ENCODE measurements at regions not wholly inside any gene's neighbourhood (a gene's known extent, or its start where the extent isn't known, plus 50 kb on each side); places are given as distances from the start of the nearest gene placed in this dataset.

- Histone ChIP-seq H3K9ac (ENCODE audit: low read depth, low read length) (no peak overlapping the region), H3K4me1 (ENCODE audit: insufficient read depth, low read length) (0 out of 2 replicates have a peak, but pooled peaks cover 5% of the 10 kb centered on the region), H3K36me3 (ENCODE audit: insufficient read depth, low read length) (no peaks in the 10 kb centered on the region), H3K9me3 (ENCODE audit: control insufficient read depth, insufficient read depth, low read length) (no peaks in the 10 kb centered on the region)
Measured at GRCh38 chr9:27625751-27626150, 52.5 kb upstream of the C9orf72 start.

GRCh38 chr9:27626244-27627187 is 53.2 kb upstream of the C9orf72 start:
- Histone ChIP-seq H3K9ac (ENCODE audit: low read depth, low read length) (no peak overlapping the region), H3K36me3 (ENCODE audit: insufficient read depth, low read length) (no peaks in the 10 kb centered on the region), H3K9me3 (ENCODE audit: control insufficient read depth, insufficient read depth, low read length) (no peaks in the 10 kb centered on the region), H3K4me1 (ENCODE audit: insufficient read depth, low read length) (0 out of 2 replicates have a peak, but pooled peaks cover 5% of the 10 kb centered on the region)

- Histone ChIP-seq H3K36me3 (ENCODE audit: insufficient read depth, low read length) (no peaks in the 10 kb centered on the region), H3K9ac (ENCODE audit: low read depth, low read length) (no peak overlapping the region), H3K9me3 (ENCODE audit: control insufficient read depth, insufficient read depth, low read length) (no peaks in the 10 kb centered on the region), H3K4me1 (ENCODE audit: insufficient read depth, low read length) (0 out of 2 replicates have a peak, but pooled peaks cover 5% of the 10 kb centered on the region)
Measured at GRCh38 chr9:27627188-27627564, 53.9 kb upstream of the C9orf72 start.

GRCh38 chr9:27628311-27628710 is 55.0 kb upstream of the C9orf72 start:
- no peaks in the 10 kb centered on the region for H3K36me3 ChIP-seq (ENCODE audit: insufficient read depth, low read length)
- H3K9me3 ChIP-seq (ENCODE audit: control insufficient read depth, insufficient read depth, low read length) = no peaks in the 10 kb centered on the region
- H3K4me1 ChIP-seq (ENCODE audit: insufficient read depth, low read length) = 0 out of 2 replicates have a peak, but pooled peaks cover 5% of the 10 kb centered on the region
- H3K9ac ChIP-seq (ENCODE audit: low read depth, low read length) = no peak overlapping the region

- H3K4me1 ChIP-seq (ENCODE audit: insufficient read depth, low read length) = 0 out of 2 replicates have a peak, but pooled peaks cover 5% of the 10 kb centered on the region
Measured at GRCh38 chr9:27629425-27629824, 56.1 kb upstream of the C9orf72 start.

GRCh38 chr9:27632254-27632653 is 59.0 kb upstream of the C9orf72 start:
- no peaks in the 10 kb centered on the region for H3K9me3 ChIP-seq (ENCODE audit: control insufficient read depth, insufficient read depth, low read length)
- H3K9ac ChIP-seq (ENCODE audit: low read depth, low read length) = no peak overlapping the region
- H3K36me3 ChIP-seq (ENCODE audit: insufficient read depth, low read length) = no peaks in the 10 kb centered on the region
- H3K4me1 ChIP-seq (ENCODE audit: insufficient read depth, low read length) = 0 out of 2 replicates have a peak, but pooled peaks cover 5% of the 10 kb centered on the region

More at GRCh38 chr9:27629425-27629824, 56.1 kb upstream of the C9orf72 start:
- Histone ChIP-seq H3K9ac (ENCODE audit: low read depth, low read length) (no peak overlapping the region), H3K36me3 (ENCODE audit: insufficient read depth, low read length) (no peaks in the 10 kb centered on the region), H3K9me3 (ENCODE audit: control insufficient read depth, insufficient read depth, low read length) (no peaks in the 10 kb centered on the region)

- H3K4me1 ChIP-seq (ENCODE audit: insufficient read depth, low read length) = no peaks in the 10 kb centered on the region
- no peak overlapping the region for H3K9ac ChIP-seq (ENCODE audit: low read depth, low read length)
- no peaks in the 10 kb centered on the region for H3K36me3 ChIP-seq (ENCODE audit: insufficient read depth, low read length)
- no peaks in the 10 kb centered on the region for H3K9me3 ChIP-seq (ENCODE audit: control insufficient read depth, insufficient read depth, low read length)
Measured at GRCh38 chr9:27633764-27634163, 60.5 kb upstream of the C9orf72 start.

GRCh38 chr9:27634879-27635278 is 61.6 kb upstream of the C9orf72 start:
- H3K9ac ChIP-seq (ENCODE audit: low read depth, low read length) = no peak overlapping the region
- H3K36me3 ChIP-seq (ENCODE audit: insufficient read depth, low read length) = no peaks in the 10 kb centered on the region
- H3K9me3 ChIP-seq (ENCODE audit: control insufficient read depth, insufficient read depth, low read length) = no peaks in the 10 kb centered on the region
- H3K4me1 ChIP-seq (ENCODE audit: insufficient read depth, low read length) = no peaks in the 10 kb centered on the region

- no peaks in the 10 kb centered on the region for H3K4me1 ChIP-seq (ENCODE audit: insufficient read depth, low read length)
- H3K9me3 ChIP-seq (ENCODE audit: control insufficient read depth, insufficient read depth, low read length) = no peaks in the 10 kb centered on the region
- no peak overlapping the region for H3K9ac ChIP-seq (ENCODE audit: low read depth, low read length)
- H3K36me3 ChIP-seq (ENCODE audit: insufficient read depth, low read length) = no peaks in the 10 kb centered on the region
Measured at GRCh38 chr9:27638716-27639115, 65.4 kb upstream of the C9orf72 start.

- Histone ChIP-seq H3K4me1 (ENCODE audit: insufficient read depth, low read length) (peaks cover 10% of the 10 kb centered on the region), H3K9ac (ENCODE audit: low read depth, low read length) (no peak overlapping the region), H3K9me3 (ENCODE audit: control insufficient read depth, insufficient read depth, low read length) (no peaks in the 10 kb centered on the region), H3K36me3 (ENCODE audit: insufficient read depth, low read length) (no peaks in the 10 kb centered on the region)
Measured at GRCh38 chr9:27645161-27645840, 72.0 kb upstream of the C9orf72 start.

GRCh38 chr9:27653246-27653645 is 80.0 kb upstream of the C9orf72 start:
- no peaks in the 10 kb centered on the region for H3K36me3 ChIP-seq (ENCODE audit: insufficient read depth, low read length)
- H3K9me3 ChIP-seq (ENCODE audit: control insufficient read depth, insufficient read depth, low read length) = no peaks in the 10 kb centered on the region
- no peaks in the 10 kb centered on the region for H3K4me1 ChIP-seq (ENCODE audit: insufficient read depth, low read length)
- no peak overlapping the region for H3K9ac ChIP-seq (ENCODE audit: low read depth, low read length)

GRCh38 chr9:27653957-27654356 is 80.7 kb upstream of the C9orf72 start:
- Histone ChIP-seq H3K4me1 (ENCODE audit: insufficient read depth, low read length) (no peaks in the 10 kb centered on the region), H3K9me3 (ENCODE audit: control insufficient read depth, insufficient read depth, low read length) (no peaks in the 10 kb centered on the region), H3K9ac (ENCODE audit: low read depth, low read length) (no peak overlapping the region), H3K36me3 (ENCODE audit: insufficient read depth, low read length) (no peaks in the 10 kb centered on the region)

GRCh38 chr9:27654629-27655285 is 81.5 kb upstream of the C9orf72 start:
- no peaks in the 10 kb centered on the region for H3K9me3 ChIP-seq (ENCODE audit: control insufficient read depth, insufficient read depth, low read length)
- no peak overlapping the region for H3K9ac ChIP-seq (ENCODE audit: low read depth, low read length)
- H3K4me1 ChIP-seq (ENCODE audit: insufficient read depth, low read length) = no peaks in the 10 kb centered on the region
- H3K36me3 ChIP-seq (ENCODE audit: insufficient read depth, low read length) = no peaks in the 10 kb centered on the region

GRCh38 chr9:27655441-27655840 is 82.2 kb upstream of the C9orf72 start:
- no peak overlapping the region for H3K9ac ChIP-seq (ENCODE audit: low read depth, low read length)
- H3K9me3 ChIP-seq (ENCODE audit: control insufficient read depth, insufficient read depth, low read length) = no peaks in the 10 kb centered on the region
- no peaks in the 10 kb centered on the region for H3K4me1 ChIP-seq (ENCODE audit: insufficient read depth, low read length)
- H3K36me3 ChIP-seq (ENCODE audit: insufficient read depth, low read length) = no peaks in the 10 kb centered on the region
